ENCODE measurements at regions not wholly inside any gene's neighbourhood (a gene's known extent, or its start where the extent isn't known, plus 50 kb on each side); places are given as distances from the start of the nearest gene placed in this dataset.

DNA sequence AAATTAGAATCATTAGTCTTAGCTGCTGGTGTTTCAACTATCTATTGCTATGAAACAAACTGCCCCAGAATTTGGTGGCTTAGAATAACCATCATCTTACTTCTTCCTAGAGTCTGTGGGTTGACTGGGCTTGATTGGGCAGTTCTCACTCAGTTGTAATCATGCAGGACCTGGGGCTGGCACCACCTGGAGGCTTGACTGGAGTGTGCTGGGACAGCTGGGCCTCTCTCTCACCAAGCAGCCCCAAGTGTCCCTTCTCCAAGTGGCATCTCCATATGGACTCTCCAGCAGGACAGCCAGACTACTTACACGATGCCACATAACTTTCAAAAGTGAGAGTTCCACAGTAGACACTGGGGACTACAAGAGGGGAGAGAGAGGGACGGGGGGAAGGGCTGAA is 140.3 kb upstream of the ATP1B1 start:
- Histone ChIP-seq H3K4me1 (ENCODE audit: insufficient read depth, low read length, poor library complexity, severe bottlenecking) (no peaks in the 10 kb centered on the region), H2AFZ (ENCODE audit: low read length) (no peak overlapping the region), H4K20me1 (ENCODE audit: insufficient read depth, low read length) (no peaks in the 10 kb centered on the region), H3K9me2 (ENCODE audit: insufficient read depth, low read length) (no peaks in the 10 kb centered on the region), H3K9me3 (ENCODE audit: low read length) (no peaks in the 10 kb centered on the region), H3K79me2 (ENCODE audit: insufficient read depth, low read depth, low read length) (no peaks in the 10 kb centered on the region), H3K4me2 (ENCODE audit: low read length) (no peak overlapping the region), H3K4me3 (ENCODE audit: low read depth, low read length, poor library complexity, severe bottlenecking) (no peak overlapping the region), H3K36me3 (ENCODE audit: insufficient read depth, low read length) (no peaks in the 10 kb centered on the region), H3K27ac (ENCODE audit: low read depth, low read length, poor library complexity, severe bottlenecking) (no peak overlapping the region)
- no TSS peak for BruUV-seq (replicated peaks)
- DNase-seq (ENCODE audit: low spot score): no peak
- ChIA-PET POLR2A (interaction anchor here (0.7 to 1.5 kb wide), 3 partner anchors 30 to 533 kb away, joined by 3 to 4 read pairs (median 3); no protein-coding TSS in a partner anchor), CTCF (ENCODE audit: unreplicated experiment) (no interaction called here)
- intact Hi-C loops (cut with micrococcal nuclease; ENCODE audit: unreplicated experiment): no loop called here
- TF ChIP-seq, protein P1, sequence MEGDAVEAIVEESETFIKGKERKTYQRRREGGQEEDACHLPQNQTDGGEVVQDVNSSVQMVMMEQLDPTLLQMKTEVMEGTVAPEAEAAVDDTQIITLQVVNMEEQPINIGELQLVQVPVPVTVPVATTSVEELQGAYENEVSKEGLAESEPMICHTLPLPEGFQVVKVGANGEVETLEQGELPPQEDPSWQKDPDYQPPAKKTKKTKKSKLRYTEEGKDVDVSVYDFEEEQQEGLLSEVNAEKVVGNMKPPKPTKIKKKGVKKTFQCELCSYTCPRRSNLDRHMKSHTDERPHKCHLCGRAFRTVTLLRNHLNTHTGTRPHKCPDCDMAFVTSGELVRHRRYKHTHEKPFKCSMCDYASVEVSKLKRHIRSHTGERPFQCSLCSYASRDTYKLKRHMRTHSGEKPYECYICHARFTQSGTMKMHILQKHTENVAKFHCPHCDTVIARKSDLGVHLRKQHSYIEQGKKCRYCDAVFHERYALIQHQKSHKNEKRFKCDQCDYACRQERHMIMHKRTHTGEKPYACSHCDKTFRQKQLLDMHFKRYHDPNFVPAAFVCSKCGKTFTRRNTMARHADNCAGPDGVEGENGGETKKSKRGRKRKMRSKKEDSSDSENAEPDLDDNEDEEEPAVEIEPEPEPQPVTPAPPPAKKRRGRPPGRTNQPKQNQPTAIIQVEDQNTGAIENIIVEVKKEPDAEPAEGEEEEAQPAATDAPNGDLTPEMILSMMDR (conservative IDR thresholded peaks at IDR 0.05; ENCODE audit: low read length): no peak
- no peak for TF ChIP-seq EZH2phosphoT487 (IDR thresholded peaks at IDR 0.05; ENCODE audit: borderline replicate concordance, low read depth, low read length)

DNA sequence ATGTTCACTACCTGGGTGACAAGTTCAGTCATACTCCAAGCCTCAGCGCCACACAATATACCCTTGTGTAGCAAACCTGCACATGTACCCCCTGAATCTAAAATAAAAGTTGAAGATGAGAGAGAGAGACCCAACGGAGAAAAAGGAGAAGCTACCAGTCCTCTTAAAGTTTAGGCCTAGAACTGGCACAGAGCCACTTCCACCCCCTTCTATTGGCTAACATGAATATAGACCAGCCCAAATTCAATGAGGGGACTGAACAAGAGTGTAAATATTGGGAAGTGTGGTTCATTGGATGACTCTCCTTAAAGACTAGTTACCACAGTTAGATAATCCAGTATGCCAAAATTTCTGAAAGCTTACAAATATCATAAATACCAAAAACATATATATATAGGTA is 139.9 kb upstream of the ATP1B1 start:
- BruUV-seq (replicated peaks): no TSS peak
- Histone ChIP-seq H3K4me2 (ENCODE audit: low read length) (no peak overlapping the region), H2AFZ (ENCODE audit: low read length) (no peak overlapping the region), H3K9me3 (ENCODE audit: low read length) (no peaks in the 10 kb centered on the region), H3K4me3 (ENCODE audit: low read depth, low read length, poor library complexity, severe bottlenecking) (no peak overlapping the region), H3K9me2 (ENCODE audit: insufficient read depth, low read length) (no peaks in the 10 kb centered on the region), H3K4me1 (ENCODE audit: insufficient read depth, low read length, poor library complexity, severe bottlenecking) (no peaks in the 10 kb centered on the region), H3K79me2 (ENCODE audit: insufficient read depth, low read depth, low read length) (no peaks in the 10 kb centered on the region), H4K20me1 (ENCODE audit: insufficient read depth, low read length) (no peaks in the 10 kb centered on the region), H3K36me3 (ENCODE audit: insufficient read depth, low read length) (no peaks in the 10 kb centered on the region), H3K27ac (ENCODE audit: low read depth, low read length, poor library complexity, severe bottlenecking) (no peak overlapping the region)
- intact Hi-C loops (cut with micrococcal nuclease; ENCODE audit: unreplicated experiment): no loop called here
- CTCF ChIA-PET (ENCODE audit: unreplicated experiment): no interaction called here
- no peak for DNase-seq (ENCODE audit: low spot score)
- TF ChIP-seq, protein P1 (conservative IDR thresholded peaks at IDR 0.05; ENCODE audit: low read length): no peak
- no peak for TF ChIP-seq EZH2phosphoT487 (IDR thresholded peaks at IDR 0.05; ENCODE audit: borderline replicate concordance, low read depth, low read length)
- POLR2A ChIA-PET: interaction anchor here (1.5 kb wide), 1 partner anchor 30 kb away, joined by 3 read pairs; no protein-coding TSS in a partner anchor

DNA sequence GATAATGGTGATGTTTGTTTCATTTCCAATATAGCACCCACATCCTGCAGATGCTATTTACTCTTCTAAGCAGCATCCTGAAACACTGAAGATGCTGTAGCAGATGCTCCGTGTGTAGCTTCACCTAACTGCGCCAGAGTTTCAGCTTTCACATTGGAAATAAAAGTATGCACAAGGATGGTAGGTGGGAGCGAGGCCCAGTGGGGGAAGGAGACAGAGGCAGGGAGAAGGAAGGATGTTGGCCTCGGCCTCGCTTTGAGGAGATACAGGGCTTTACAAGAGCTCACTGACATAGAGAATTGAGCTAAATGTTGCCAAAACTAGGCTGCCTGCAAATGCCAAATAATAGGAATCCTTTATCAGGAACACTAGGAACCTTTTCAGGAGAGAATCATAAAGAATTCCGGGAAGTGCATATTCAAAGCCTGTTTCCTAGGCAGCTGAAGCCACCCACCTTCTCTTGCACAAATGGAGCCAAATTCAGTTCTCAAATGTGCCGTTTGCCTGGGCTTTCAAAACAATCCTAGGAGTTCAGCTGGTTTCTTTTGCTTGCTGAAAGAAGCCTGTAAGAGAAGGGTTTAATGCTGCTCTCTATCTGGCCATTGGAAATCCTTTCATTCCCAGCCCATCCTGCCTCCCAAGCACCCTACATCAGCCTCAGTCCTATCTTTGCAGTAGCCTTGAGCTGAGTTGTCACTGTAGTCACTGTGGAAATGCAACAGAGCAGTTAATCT is 135.4 kb upstream of the ATP1B1 start:
- no peak for DNase-seq (ENCODE audit: low spot score)
- ChIA-PET POLR2A (interaction anchor here (1.3 kb wide), 1 partner anchor 10 kb away, joined by 3 read pairs; no protein-coding TSS in a partner anchor), CTCF (ENCODE audit: unreplicated experiment) (no interaction called here)
- BruUV-seq (replicated peaks): no TSS peak
- Histone ChIP-seq H3K4me2 (ENCODE audit: low read length) (no peak overlapping the region), H3K4me3 (ENCODE audit: low read depth, low read length, poor library complexity, severe bottlenecking) (no peak overlapping the region), H3K4me1 (ENCODE audit: insufficient read depth, low read length, poor library complexity, severe bottlenecking) (no peaks in the 10 kb centered on the region), H3K9me2 (ENCODE audit: insufficient read depth, low read length) (no peaks in the 10 kb centered on the region), H2AFZ (ENCODE audit: low read length) (no peak overlapping the region), H3K79me2 (ENCODE audit: insufficient read depth, low read depth, low read length) (no peaks in the 10 kb centered on the region), H3K9me3 (ENCODE audit: low read length) (no peaks in the 10 kb centered on the region), H3K36me3 (ENCODE audit: insufficient read depth, low read length) (no peaks in the 10 kb centered on the region), H4K20me1 (ENCODE audit: insufficient read depth, low read length) (no peaks in the 10 kb centered on the region), H3K27ac (ENCODE audit: low read depth, low read length, poor library complexity, severe bottlenecking) (no peak overlapping the region)
- intact Hi-C loops (cut with micrococcal nuclease; ENCODE audit: unreplicated experiment): no loop called here
- TF ChIP-seq, protein P1 (conservative IDR thresholded peaks at IDR 0.05; ENCODE audit: low read length): no peak
- TF ChIP-seq EZH2phosphoT487 (IDR thresholded peaks at IDR 0.05; ENCODE audit: borderline replicate concordance, low read depth, low read length): no peak
